WTC11 (cell line): ENCODE measurements at regions not wholly inside any gene's neighbourhood (a gene's known extent, or its start where the extent isn't known, plus 50 kb on each side); places are given as distances from the start of the nearest gene placed in this dataset.

ENCODE experiments used
- SP1 ChIP-seq: sonication (generic); formaldehyde crosslinking; conservative IDR thresholded peaks from 2 replicates; pipeline ENCODE4 v1.8.1; 2022; ENCODE audit warnings: missing genetic modification reagents
- TEAD4 ChIP-seq: sonication (generic); formaldehyde crosslinking; IDR thresholded peaks from 2 replicates; pipeline ENCODE4 v1.8.0; 2022; ENCODE audit warnings: mild to moderate bottlenecking, missing genetic modification reagents
- TF ChIP-seq, protein P1 (sequence below): fragments of 200-600 bp; IDR thresholded peaks from 2 replicates; pipeline ENCODE4 v1.8.0; 2022; ENCODE audit warnings: antibody characterized with exemption
- TF ChIP-seq, protein P2 (sequence below): sonication (generic); formaldehyde crosslinking; IDR thresholded peaks from 2 replicates; pipeline ENCODE4 v1.8.0; 2022; ENCODE audit warnings: mild to moderate bottlenecking, missing genetic modification reagents
- TF ChIP-seq, protein P3 (sequence below): sonication (generic); formaldehyde crosslinking; IDR thresholded peaks from 2 replicates; pipeline ENCODE4 v1.8.1; 2023; ENCODE audit warnings: mild to moderate bottlenecking, moderate library complexity, missing genetic modification reagents

DNA sequence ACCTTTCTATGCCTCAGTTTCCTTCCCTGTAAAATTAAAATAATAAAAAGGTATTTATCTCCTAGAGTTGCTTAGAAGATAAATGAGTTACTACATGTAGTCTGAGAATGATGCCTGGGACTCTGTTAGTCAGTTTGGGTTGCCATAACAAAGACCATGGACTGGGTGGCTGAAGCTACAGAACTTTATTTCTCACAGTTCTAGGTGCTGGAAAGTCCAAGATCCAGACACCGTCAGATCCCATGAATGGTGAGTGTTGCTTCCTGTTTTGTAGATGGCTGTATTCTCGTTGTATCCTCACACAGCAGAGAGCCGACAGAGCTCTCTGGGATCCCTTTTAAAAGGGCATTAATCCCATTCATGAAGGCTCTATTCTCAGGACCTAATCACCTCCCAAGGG is 64.0 kb upstream of the LTA4H start:
- TF ChIP-seq, protein P1, sequence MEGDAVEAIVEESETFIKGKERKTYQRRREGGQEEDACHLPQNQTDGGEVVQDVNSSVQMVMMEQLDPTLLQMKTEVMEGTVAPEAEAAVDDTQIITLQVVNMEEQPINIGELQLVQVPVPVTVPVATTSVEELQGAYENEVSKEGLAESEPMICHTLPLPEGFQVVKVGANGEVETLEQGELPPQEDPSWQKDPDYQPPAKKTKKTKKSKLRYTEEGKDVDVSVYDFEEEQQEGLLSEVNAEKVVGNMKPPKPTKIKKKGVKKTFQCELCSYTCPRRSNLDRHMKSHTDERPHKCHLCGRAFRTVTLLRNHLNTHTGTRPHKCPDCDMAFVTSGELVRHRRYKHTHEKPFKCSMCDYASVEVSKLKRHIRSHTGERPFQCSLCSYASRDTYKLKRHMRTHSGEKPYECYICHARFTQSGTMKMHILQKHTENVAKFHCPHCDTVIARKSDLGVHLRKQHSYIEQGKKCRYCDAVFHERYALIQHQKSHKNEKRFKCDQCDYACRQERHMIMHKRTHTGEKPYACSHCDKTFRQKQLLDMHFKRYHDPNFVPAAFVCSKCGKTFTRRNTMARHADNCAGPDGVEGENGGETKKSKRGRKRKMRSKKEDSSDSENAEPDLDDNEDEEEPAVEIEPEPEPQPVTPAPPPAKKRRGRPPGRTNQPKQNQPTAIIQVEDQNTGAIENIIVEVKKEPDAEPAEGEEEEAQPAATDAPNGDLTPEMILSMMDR: no peak
- TF ChIP-seq, protein P2, sequence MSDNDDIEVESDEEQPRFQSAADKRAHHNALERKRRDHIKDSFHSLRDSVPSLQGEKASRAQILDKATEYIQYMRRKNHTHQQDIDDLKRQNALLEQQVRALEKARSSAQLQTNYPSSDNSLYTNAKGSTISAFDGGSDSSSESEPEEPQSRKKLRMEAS (CRISPR knock-in tag): no peak
- TF ChIP-seq, protein P3, sequence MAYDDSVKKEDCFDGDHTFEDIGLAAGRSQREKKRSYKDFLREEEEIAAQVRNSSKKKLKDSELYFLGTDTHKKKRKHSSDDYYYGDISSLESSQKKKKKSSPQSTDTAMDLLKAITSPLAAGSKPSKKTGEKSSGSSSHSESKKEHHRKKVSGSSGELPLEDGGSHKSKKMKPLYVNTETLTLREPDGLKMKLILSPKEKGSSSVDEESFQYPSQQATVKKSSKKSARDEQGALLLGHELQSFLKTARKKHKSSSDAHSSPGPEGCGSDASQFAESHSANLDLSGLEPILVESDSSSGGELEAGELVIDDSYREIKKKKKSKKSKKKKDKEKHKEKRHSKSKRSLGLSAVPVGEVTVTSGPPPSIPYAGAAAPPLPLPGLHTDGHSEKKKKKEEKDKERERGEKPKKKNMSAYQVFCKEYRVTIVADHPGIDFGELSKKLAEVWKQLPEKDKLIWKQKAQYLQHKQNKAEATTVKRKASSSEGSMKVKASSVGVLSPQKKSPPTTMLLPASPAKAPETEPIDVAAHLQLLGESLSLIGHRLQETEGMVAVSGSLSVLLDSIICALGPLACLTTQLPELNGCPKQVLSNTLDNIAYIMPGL: no peak
- TF ChIP-seq TEAD4 (CRISPR knock-in tag) (no peak), SP1 (no peak)
